ENCODE measurements at regions not wholly inside any gene's neighbourhood (a gene's known extent, or its start where the extent isn't known, plus 50 kb on each side); places are given as distances from the start of the nearest gene placed in this dataset.

DNA sequence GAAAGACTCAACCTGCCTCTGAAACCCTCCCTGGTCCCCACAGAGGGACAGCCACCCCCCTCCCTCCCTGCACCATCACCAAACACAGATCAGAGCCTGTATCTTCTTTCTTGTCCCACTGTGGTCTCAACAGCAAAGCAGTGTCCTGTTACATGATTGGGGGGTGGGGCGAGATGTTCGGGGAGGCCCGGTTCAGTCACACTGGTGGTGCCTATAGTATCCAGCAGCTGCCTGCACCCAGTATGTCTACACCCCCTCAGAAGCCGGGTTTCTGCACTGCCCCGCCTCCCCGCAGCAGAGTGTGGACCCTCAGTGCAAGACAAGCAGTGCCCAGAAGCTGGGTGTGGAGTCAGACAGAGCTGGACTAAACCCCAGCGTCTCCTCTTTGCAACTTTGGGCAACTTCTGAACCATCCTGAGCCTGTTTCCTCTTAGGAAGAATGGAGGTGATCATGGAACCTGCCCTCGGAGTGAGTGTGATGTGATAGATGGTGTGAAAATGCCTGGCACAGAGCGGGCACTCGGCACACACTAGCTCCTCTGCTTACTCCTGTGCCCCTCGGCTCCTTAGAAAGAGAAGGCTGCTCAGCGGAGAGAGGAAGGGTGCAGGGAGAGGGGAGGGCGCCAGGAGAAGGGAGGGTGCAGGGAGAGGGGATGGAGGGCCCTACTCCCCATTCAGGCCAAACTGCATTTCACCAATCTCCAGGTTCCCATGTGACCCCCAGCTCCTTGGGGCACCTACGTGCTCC is 84.0 kb upstream of the TNRC6C start:
- DNase-seq (ENCODE audit: low spot score), result no peak

DNA sequence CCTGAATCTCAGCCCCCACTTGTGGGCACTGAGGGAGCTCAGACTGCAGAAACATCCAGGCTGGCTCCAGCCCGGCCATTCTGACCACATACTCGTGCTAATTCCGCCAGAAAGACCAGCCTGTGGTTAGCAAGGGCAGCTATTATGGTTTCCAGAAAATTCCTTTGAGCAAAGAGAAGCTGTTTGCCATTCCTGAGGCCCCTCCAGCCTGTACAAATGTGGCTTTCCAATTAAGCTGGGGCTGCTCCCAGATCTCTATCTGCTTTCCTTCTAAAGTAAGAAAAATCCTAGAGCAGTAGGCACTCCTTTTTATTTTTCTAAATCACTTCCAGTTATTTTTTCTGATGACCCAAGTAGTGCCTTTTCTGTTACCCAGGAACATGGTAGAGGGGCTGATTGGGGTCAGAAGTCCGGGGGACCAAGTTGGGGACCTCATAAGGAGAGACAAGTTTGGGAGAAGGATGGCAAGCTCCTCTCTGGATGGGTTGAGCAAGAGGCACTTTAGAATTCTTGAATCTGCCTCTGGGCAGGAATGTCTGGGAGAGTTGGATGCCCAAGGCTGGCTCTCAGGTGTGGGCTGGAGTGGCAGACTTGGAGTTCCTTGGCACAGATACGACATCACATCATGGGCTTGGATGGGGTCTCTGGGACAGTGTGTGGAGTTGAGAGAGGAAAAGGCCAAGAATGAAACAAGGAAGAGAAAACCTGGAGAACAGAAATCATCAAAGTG is 83.3 kb upstream of the TNRC6C start:
- DNase-seq (ENCODE audit: low spot score), result peak; percentile 87

DNA sequence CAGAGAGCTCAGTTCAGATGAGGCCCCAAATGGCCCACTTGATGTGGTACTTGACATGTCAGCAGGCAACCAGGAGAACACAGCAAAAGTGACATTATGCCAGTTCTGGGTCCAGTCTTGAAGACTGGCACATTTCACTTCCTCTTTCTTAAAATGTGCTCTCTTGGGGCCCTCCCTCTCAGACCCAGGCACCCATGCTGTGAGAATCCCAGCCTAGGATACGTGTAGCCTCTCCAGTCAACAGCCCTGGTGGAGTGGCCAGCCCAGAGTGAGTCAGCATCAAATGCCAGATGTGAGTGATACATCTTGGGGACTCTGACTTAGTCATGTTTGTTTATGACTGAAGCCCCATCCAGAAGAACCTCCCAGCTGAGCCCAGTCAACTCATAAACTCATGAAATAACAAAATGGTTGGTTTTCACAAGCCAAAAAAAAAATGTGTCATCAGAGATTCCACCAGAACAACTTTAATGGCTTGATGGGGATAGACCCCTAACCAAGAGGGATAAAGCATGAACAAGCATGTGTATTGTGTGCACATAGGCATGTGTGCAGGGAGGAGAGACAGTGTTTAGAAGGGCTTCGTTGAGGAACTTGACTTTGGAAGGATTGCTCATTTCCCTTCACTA is 82.5 kb upstream of the TNRC6C start:
- no peak for DNase-seq (ENCODE audit: low spot score)

DNA sequence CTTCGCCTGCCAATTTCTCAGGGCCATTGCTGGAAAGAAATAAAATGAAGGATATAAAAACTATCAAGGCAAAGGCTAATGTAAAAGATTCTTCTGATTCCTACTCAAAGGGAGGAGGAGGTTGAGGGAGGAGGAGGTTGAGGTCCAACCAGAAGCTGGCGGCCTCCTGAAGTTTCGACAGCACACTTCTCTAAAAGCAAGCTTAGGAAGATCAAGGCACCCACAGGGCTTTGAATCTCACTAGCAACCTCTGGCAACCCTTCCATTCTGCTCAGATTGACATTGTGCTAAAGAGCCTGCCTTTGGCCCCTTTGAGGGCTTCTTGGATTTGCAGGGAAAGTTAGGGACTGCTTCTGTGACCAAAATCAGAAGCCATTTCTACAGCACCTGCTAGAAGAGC is 81.5 kb upstream of the TNRC6C start:
- no peak for DNase-seq (ENCODE audit: low spot score)

DNA sequence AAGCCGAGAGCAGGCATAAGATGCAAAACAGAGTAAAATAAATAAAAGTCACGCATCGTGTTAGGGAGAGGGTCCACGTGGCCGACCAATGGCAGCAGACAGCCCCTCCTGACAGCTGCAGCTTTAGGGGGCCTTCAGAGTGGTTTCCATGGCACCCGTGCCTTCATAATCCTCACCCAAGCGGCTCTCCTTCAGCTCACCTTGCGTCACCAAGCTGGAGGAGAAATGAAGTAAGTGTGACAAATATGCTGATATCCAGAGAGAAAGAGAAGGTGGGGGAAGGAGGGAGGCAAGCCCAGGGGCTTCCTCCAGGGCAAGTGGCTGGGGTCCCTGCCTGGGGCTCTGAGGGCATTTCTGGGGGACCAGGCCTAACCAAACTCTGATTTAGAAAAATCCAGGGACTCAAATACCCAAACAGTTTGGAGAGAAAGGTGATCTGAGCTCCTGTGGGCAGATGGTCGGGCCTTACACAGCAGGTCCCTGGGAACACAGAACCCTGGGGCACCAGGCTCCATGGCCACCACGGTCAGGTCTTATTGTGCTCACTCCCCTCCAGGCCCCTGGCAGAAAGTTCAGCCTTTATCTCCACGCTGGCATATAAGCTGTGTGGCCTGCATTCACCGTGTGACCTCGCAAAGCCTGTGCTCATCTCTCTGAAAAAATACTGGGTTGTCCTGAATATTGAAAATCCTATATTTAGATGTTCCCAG is 80.7 kb upstream of the TNRC6C start:
- DNase-seq (ENCODE audit: low spot score), result no peak

DNA sequence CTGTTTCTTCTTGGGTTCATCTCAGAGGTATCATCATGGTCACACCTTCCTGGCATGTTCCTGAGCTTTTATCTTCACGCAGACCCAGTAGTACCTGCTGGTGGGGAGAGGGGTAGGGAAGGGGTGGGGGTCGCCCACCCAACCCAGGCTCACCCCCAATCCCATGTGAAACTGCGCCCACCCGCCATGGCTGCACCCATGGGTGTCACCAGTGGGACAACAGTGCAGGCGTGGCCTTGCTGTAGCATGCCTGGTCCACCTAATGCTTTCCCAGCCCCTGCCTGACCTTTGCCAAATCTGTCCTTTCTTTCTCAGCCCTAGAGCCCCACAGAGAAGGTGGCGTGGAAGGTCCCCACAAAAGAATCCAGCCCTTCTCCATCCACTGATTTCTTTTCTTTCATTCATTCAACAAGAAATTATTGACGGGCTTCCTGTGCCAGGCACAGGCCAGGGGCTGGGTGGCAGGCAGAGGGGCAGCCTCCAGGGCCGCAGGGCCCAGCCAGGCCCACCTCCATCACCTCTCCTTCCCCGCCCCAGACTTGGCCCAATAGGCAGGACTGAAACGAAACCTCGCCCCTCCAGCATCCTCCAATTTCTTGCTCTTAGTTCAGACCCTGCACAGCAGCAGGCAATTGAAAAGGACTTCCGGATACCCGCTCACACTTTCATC is 79.1 kb upstream of the TNRC6C start:
- no peak for DNase-seq (ENCODE audit: low spot score)

DNA sequence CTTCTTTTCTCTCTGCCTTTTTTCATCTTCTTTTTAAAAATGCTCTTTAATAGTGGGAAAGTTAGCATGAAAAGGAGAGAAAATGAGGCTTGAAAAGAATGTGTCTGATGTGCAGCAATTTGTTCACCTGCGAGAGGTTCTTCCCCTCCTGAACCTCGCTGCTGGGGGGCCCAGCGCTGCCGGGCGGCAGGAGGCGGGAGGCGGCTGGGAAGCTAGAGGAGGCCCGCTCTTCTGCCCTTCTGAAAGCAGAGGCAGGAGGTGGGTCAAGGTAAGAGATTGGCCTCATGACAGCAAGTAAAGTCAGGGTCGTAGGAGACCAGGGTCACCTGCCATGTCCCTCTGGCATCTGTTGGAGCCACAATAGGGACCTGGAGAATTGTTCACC is 78.6 kb upstream of the TNRC6C start:
- DNase-seq (ENCODE audit: low spot score), result no peak

DNA sequence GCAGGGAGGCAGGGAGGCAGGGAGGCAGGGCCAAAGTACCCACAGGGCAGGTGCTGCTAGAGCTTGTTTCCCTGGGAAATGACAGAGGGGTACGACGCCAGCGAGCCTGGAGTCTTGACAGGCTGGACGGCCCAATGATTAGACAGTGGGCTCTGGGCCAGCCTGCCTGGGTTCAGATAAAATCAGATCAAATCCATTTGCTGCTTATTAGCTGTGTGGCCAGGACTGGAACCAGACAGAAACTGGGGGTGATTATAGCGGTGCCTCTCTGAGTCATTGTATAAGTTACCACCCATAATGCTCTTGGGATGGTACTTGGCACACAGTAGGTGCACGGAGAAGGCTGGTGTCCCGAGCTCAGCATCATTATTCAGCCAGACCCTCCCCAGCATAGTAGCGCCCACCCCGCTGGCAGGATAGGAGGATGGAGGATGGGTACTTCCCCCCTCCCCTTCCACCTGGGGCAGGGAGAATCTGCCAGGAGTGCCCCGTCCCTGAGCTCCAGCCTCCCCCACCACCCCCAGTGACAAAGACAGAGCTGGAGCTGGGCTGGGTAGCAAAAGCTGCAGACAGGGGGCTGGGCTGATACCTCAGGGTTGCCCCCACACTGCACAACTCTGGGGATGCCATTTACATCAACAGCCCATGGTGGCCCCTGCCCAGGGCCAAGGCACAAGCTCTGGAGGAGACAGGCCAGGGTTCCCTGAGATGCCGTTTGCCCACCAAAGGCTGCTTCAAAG is 77.6 kb upstream of the TNRC6C start:
- DNase-seq (ENCODE audit: low spot score), result no peak

DNA sequence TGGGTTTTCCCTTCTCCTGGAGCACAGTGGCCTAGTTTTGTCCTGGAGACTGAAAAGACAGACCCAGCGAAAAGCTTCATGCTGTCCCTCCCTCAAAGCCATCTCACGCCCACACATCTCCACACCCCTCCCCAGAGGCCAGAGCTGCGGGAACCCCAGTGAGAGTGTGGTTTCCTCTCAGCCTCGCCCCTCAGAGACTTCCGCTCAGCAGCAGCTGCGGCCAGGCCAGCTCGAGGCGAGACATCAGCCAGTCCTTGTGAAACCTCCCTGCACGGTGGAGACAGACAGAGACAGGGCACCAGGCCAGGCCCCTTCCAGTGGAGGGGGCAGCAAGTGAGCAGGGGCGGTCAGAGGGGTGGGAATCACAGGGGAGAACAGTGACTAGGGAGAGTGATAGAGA is 77.0 kb upstream of the TNRC6C start:
- peak; percentile 86 for DNase-seq (ENCODE audit: low spot score)

DNA sequence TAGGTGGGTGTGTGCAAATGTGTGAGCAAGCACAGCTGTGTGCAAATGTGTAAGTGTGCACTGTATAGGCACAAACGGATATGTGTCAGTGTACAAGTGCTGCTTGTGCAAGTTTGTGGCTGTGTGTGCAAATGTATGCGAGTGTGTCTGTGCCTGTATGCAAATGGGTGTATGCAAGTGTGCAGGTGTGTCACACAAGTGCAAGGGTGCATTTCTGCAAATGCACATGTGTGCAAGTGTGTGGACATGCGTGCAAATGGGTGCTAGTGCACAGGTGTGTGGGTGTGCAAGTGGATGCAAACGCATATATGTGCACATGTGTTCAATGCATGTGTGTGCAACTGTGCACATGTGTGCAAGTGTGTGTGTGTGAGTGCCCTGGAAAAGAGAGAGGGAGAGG is 76.5 kb upstream of the TNRC6C start:
- DNase-seq (ENCODE audit: low spot score), result no peak

DNA sequence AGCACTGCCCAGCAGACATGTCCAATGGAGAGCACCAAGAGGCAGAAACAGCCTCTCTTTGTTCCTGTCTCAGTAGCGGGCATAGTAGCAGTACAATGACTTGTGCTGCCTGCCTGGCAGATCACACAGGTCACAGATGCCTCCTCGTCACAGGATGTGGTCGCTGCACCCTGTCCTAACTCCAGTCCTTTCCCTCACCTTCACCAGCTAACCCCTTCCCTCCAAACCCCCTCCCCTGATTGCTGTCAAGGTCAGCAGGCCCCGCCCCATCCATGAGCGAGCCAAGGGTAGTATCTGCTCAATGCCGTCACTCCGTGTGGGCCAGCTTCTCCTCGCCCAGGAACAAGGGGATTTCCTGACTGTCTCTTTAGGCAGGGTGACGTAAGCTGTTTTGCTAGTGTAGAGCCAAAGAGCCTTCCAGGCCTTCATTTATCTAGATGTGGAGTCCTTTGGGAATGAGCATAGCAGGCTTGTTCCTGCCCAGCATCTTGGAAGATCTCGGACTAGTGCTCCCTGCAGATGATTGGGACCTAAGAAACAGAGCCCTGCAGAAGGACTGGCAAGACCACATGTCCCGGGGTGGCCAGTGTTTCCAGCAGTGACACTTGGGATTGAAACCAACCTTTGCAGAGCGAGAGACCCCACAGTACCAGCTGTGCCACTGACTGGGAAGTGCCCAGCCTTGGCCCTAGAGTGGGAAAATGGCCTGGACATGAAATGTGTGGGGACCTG is 75.9 kb upstream of the TNRC6C start:
- DNase-seq (ENCODE audit: low spot score), result peak; percentile 60

DNA sequence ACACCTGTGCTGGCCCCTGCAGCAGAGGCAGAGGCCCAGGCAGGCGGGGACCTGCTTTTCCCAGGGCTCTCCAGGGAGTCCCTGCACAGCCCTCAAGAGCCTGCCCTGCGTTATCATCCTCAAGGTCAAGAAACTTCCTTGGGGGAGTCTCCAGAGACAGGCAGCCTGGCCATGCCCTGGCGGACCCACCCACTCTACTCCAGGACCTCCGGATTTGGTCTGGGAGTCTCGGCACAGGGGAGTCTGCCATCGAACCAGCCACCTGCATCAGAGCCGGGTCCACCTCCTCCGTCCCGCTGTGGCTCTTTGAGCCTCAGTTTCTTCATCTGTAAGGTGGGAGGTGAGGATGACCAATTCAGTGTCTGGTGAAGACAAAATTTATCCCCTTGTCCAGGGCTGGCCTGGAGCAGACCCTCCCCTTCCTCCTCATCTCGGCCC is 75.3 kb upstream of the TNRC6C start:
- no peak for DNase-seq (ENCODE audit: low spot score)

DNA sequence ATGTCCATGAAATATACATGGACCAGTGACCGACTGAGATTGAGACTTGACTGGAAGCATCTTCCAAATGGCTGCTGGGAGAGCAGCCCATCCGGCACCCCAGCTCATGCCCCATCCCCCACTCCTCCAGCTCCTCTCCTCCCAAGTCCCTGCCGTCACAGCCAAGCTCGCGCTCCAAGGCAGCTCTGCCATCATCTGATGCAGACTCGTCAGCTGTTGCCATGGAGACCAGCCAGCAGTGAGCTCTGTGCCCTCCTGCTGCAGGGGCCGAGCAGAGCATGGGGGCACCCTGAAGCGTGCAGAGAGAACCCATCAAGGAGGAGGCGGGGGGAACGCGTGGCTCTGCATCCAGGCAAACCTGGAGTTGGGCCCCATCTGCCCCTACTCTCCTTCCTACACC is 74.5 kb upstream of the TNRC6C start:
- DNase-seq (ENCODE audit: low spot score), result no peak

DNA sequence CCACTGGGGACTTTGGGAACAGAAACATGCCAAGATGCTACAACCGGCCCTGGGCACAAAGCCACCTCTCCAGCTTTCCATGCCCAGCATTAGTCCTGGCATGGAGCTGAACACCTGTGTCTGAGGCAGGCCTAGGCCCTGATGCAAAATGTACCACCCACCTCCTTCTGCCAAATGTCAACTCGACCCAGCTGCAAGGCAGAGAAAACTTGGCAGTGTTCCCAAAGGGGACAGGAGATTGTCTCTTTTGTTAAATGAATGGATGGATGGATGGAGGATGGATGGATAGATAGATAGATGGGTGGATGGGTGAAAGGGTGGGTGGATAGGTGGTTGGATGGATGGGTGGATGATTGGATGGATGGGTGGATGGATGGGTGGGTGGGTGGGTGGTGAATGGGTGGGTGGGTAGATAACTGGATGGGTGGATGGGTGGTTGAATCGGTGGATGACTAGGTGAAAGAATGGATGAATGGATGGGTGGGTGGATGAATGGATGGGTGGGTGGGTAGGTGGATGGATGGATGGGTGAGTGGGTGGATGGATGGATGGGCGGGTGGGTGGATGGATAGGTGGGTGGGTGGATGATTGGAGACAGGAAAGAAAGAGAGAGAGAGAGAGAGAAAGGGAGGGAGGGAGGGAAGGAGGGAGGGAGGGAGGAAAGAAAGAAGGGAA is 73.4 kb upstream of the TNRC6C start:
- no peak for DNase-seq (ENCODE audit: low spot score)

DNA sequence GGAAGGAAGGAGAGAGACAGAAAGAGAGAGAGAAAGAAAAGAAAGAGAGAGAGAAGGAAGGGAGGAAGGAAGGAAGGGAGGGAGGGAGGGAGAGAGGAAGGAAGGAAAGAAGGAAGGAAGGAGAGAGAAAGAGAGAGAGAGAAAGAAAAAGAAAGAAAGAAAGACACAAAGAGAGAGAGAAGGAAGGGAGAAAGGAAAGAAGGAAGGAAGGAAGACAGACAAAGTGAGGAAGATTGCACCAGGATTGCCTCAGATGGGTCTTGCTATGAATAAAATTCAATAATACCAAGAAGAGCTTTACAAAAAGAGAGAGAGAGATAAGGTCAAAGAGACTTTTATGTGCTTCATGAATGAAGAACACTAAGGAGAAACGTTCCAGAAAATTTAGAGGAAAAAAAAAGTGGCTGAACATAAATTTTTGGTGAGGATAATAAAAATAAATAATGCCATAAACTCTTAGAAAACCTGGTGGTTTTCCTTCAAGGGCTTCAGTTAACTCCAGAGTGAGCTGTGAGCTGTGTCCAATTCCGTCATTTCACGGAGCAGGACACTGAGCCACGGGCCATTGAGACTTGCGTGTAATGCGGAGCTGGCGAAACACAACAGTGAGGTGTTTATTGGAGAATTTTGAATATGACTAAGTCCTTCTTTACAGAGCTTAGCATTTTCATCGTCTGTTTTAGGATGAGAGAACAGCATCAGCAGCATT is 72.7 kb upstream of the TNRC6C start:
- DNase-seq (ENCODE audit: low spot score), result no peak

DNA sequence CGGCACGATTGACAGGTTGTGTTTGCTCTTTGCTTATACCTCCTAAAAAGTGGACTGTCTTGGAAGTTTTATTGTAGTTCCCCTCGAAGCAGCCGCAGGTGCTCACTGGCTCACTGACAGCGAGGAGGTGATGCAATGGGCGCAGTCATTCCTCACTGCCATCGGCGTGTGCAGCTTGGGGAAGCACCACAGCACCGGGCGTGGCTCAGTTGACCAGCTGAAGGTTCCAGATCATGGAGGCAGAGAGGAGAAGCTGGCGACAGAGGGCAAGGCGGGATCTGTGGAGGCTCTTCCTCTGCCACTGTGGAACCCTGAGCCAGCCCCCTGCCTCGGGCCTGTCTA is 72.1 kb upstream of the TNRC6C start:
- no peak for DNase-seq (ENCODE audit: low spot score)

DNA sequence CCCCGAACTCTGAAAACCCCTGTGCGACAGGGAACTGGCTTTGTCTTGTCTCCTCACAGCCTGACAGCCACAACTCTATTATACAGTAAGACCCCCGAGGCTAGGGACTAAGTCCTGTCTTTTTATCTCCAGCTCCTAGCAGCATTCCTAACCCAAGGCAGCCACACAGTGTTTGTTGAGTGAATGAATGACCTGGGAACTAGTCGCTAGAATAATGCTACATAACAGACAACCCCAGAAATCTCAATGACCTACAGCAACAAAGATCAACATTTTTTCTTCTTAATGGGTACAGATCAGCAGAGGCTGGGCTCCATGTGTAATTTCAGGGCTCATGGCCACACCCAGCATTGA is 71.4 kb upstream of the TNRC6C start:
- DNase-seq (ENCODE audit: low spot score), result no peak

DNA sequence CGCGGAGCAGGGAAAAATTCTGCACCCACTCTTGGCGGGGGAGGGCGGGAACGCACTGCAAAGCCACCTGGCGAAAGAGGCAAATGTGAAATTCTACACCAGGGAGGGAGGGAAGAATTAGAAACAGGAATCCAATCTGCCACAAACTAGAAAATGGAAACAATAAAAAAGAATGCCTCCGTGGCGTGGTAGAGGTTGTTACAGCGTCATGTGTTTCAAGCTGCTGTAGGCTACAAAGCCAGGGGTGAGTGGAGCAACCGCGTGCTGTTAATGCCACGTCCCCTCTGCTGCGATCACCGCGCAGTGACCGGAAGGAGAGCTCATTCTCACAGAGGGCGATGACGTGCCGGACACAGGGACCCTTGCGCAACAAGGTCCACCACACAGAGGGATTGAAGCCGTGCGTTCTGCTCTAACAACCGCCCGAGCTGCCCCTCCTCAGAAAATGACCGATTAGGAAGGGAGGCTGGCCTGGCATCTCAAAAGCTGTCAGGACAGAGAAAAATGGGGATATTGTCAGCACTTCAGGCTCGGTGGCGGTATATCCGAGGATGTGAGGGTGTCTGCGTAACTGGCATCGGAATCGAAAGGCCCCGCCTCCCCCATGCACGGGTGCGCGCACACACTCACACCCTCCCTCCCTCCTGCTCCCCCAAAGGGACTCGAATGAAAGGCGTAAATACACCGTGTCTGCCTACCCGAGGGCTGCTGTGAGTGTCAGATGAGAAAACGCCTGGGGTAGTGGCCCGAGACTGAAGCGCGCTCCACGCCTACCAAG is 70.8 kb upstream of the TNRC6C start:
- DNase-seq (ENCODE audit: low spot score), result peak; percentile 86

Data from AG20443 (cell line).